ENCODE measurements at regions not wholly inside any gene's neighbourhood (a gene's known extent, or its start where the extent isn't known, plus 50 kb on each side); places are given as distances from the start of the nearest gene placed in this dataset.

DNA sequence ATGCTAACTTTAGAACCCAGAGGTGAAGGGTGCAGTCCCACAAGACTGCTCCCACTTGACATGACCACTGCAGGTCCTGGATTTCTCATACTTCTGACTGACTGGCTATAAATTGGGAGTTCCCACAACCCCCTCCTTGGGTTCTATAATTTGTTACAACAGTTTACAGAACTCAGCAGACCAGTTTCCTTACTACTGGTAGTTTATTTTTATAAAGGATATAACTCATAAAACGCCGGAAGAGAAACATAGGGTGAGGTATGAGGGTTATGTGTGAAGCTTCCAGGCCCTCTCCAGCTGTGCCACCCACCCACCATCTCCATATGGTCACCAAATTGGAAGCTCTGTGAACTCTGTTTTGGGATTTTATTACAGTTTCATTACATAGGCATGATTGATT is 839.6 kb downstream of the TSN start:
- in situ Hi-C loops (cut with MboI): no loop called here
- 0 to 2% methylated on average over 2 of the region's 2 CpGs for WGBS, 2 experiments (ENCODE audit: low coverage in 1 of 2, low lambda C conversion rate in 2 of 2, missing lambda C conversion rate in 2 of 2)
- Histone ChIP-seq H4K20me1 (ENCODE audit: insufficient read depth) (no peaks in the 10 kb centered on the region), H3K9ac (no peak overlapping the region), H3K9me3 (ENCODE audit: low read depth) (no peaks in the 10 kb centered on the region), H3K9me2 (ENCODE audit: insufficient read depth) (no peaks in the 10 kb centered on the region), H2AFZ (no peak overlapping the region), H3K4me1 (ENCODE audit: insufficient read depth) (no peaks in the 10 kb centered on the region), H3K27me3 (replicated peaks; ENCODE audit: insufficient read depth) (no peaks in the 10 kb centered on the region), H3K4me2 (ENCODE audit: unreplicated experiment) (no peak overlapping the region), H3K4me3 (no peak overlapping the region), H3K79me2 (ENCODE audit: insufficient read depth) (no peaks in the 10 kb centered on the region), H3K36me3 (ENCODE audit: low read depth) (no peaks in the 10 kb centered on the region), H3F3A (ENCODE audit: insufficient read depth) (no peaks in the 10 kb centered on the region), H3K27ac (no peak overlapping the region)
- no peak for TF ChIP-seq EZH2phosphoT487 (IDR thresholded peaks at IDR 0.05; ENCODE audit: insufficient read depth, low read depth)
- TF ChIP-seq EZH2 (IDR thresholded peaks at IDR 0.05; ENCODE audit: insufficient read depth, poor library complexity, severe bottlenecking): no peak
- DNase-seq: no peak

DNA sequence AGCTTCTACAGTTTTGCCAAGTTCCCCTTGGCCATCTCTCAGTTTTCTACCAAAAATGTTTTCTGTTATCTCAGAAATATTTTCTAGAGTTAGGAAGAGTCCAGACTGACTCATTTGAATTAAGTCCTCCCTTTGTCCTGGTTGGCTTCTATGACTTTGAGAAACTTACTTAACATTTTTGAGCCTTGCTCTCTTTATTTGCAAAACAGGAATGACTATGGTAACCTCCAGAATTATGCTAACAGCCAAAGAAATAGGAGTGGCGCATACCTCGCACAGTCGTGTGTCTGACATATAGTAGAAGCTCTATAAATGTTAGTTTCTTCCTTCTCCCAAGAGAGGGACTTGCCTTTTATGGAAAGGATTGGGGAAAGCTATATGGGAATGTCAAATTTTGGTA is 841.1 kb downstream of the TSN start:
- H3K4me2 ChIP-seq (ENCODE audit: unreplicated experiment): no peak overlapping the region
- H3K27me3 ChIP-seq (replicated peaks; ENCODE audit: insufficient read depth): no peaks in the 10 kb centered on the region

DNA sequence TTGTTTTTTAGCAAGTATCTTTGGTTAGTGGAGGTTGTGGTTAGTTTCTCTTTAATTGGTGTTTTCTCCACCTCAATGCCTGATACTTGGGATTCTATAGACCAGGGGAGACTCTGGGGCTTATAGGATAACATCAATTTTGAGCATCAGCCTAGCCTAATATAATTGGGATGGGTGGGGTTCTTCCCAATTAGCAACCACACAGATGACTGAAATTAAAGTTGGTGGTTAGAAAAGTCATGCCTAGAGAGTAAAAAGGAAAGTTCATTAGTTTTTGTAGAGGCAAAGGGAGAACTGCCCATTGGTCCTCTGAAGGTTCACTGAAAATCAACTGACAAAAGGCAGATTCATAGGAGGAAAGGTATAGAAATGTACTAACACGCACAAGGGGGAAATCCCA is 843.3 kb downstream of the TSN start:
- in situ Hi-C loops (cut with MboI): no loop called here
- 76 to 82% methylated on average over 1 of the region's 1 CpG for WGBS, 2 experiments (ENCODE audit: low coverage in 1 of 2, low lambda C conversion rate in 2 of 2, missing lambda C conversion rate in 2 of 2)
- H3K79me2 ChIP-seq (ENCODE audit: insufficient read depth): no peaks in the 10 kb centered on the region
- no peaks in the 10 kb centered on the region for H3K4me1 ChIP-seq (ENCODE audit: insufficient read depth)
- no peaks in the 10 kb centered on the region for H3F3A ChIP-seq (ENCODE audit: insufficient read depth)
- no peak for DNase-seq
- H3K27ac ChIP-seq: no peak overlapping the region
- no peak overlapping the region for H3K4me2 ChIP-seq (ENCODE audit: unreplicated experiment)
- H3K4me3 ChIP-seq: no peak overlapping the region
- H3K9me3 ChIP-seq (ENCODE audit: low read depth): no peaks in the 10 kb centered on the region
- no peak overlapping the region for H2AFZ ChIP-seq
- H3K36me3 ChIP-seq (ENCODE audit: low read depth): no peaks in the 10 kb centered on the region
- no peaks in the 10 kb centered on the region for H3K9me2 ChIP-seq (ENCODE audit: insufficient read depth)
- no peaks in the 10 kb centered on the region for H4K20me1 ChIP-seq (ENCODE audit: insufficient read depth)
- H3K9ac ChIP-seq: no peak overlapping the region
- TF ChIP-seq EZH2 (IDR thresholded peaks at IDR 0.05; ENCODE audit: insufficient read depth, poor library complexity, severe bottlenecking) (no peak), EZH2phosphoT487 (IDR thresholded peaks at IDR 0.05; ENCODE audit: insufficient read depth, low read depth) (no peak)
- H3K27me3 ChIP-seq (replicated peaks; ENCODE audit: insufficient read depth): no peaks in the 10 kb centered on the region

More for the DNA sequence above, 841.1 kb downstream of the TSN start:
- no peak overlapping the region for H2AFZ ChIP-seq
- 29 to 32% methylated on average over 3 of the region's 3 CpGs for WGBS, 2 experiments (ENCODE audit: low coverage in 1 of 2, low lambda C conversion rate in 2 of 2, missing lambda C conversion rate in 2 of 2)
- H3K79me2 ChIP-seq (ENCODE audit: insufficient read depth): no peaks in the 10 kb centered on the region
- no peaks in the 10 kb centered on the region for H4K20me1 ChIP-seq (ENCODE audit: insufficient read depth)
- no peaks in the 10 kb centered on the region for H3F3A ChIP-seq (ENCODE audit: insufficient read depth)
- no peaks in the 10 kb centered on the region for H3K36me3 ChIP-seq (ENCODE audit: low read depth)
- no peaks in the 10 kb centered on the region for H3K9me3 ChIP-seq (ENCODE audit: low read depth)
- DNase-seq: no peak
- in situ Hi-C loops (cut with MboI): no loop called here
- H3K4me3 ChIP-seq: no peak overlapping the region
- no peaks in the 10 kb centered on the region for H3K9me2 ChIP-seq (ENCODE audit: insufficient read depth)
- no peaks in the 10 kb centered on the region for H3K4me1 ChIP-seq (ENCODE audit: insufficient read depth)
- no peak overlapping the region for H3K9ac ChIP-seq
- H3K27ac ChIP-seq: no peak overlapping the region
- TF ChIP-seq EZH2 (IDR thresholded peaks at IDR 0.05; ENCODE audit: insufficient read depth, poor library complexity, severe bottlenecking) (no peak), EZH2phosphoT487 (IDR thresholded peaks at IDR 0.05; ENCODE audit: insufficient read depth, low read depth) (no peak)

DNA sequence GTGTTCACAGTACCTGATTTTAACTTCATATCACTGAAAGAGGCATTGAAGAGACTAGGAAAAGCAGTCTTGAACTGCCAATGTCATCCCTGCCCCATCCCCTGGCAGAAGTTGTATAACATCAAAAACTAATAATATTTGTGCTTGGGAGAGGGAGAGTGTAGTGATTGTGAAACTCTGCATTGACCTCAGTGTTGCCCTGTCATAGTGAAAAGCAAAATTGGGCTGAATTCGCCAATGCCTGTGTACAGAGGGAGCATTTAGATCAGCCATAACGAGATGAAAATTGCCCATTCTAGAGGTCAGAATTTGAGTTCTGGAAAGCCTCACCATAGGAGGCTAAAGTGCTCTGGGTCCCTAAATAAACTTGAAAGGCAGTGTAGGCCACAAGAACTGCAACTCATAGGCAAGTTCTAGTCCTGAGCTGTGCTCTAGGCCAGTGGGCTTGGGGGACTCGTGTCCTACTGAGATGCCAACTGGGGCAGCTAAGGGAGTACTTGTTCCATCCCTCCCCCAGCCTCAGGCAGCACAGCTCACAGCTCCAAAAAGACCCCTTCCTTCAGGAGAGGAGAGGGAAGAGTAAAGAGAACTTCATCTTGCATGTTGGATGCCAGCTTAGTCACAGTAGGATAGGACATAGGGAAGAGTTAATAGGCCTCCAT is 855.6 kb downstream of the TSN start:
- Histone ChIP-seq H3K9me3 (ENCODE audit: low read depth) (no peaks in the 10 kb centered on the region), H3K27ac (no peak overlapping the region), H3K36me3 (ENCODE audit: low read depth) (no peaks in the 10 kb centered on the region), H3K79me2 (ENCODE audit: insufficient read depth) (no peaks in the 10 kb centered on the region), H3F3A (ENCODE audit: insufficient read depth) (no peaks in the 10 kb centered on the region), H4K20me1 (ENCODE audit: insufficient read depth) (no peaks in the 10 kb centered on the region), H3K4me2 (ENCODE audit: unreplicated experiment) (no peak overlapping the region), H2AFZ (no peak overlapping the region), H3K4me1 (ENCODE audit: insufficient read depth) (no peaks in the 10 kb centered on the region), H3K9me2 (ENCODE audit: insufficient read depth) (no peaks in the 10 kb centered on the region), H3K27me3 (replicated peaks; ENCODE audit: insufficient read depth) (no peaks in the 10 kb centered on the region), H3K4me3 (no peak overlapping the region), H3K9ac (no peak overlapping the region)
- WGBS, 2 experiments (ENCODE audit: low coverage in 1 of 2, low lambda C conversion rate in 2 of 2, missing lambda C conversion rate in 2 of 2): 31 to 42% methylated on average over 3 of the region's 3 CpGs
- DNase-seq: no peak
- in situ Hi-C loops (cut with MboI): no loop called here
- TF ChIP-seq EZH2 (IDR thresholded peaks at IDR 0.05; ENCODE audit: insufficient read depth, poor library complexity, severe bottlenecking): no peak
- no peak for TF ChIP-seq EZH2phosphoT487 (IDR thresholded peaks at IDR 0.05; ENCODE audit: insufficient read depth, low read depth)
